Heart left ventricle (tissue), 16 donors: ENCODE measurements at regions not wholly inside any gene's neighbourhood (a gene's known extent, or its start where the extent isn't known, plus 50 kb on each side); places are given as distances from the start of the nearest gene placed in this dataset.

Source experiments
- ATAC-seq, 4 donors: fragments of 200-7000 bp; cut with Tn5 transposase; one replicate each; pipeline ENCODE4 v1.9.1; 2020 to 2022; ENCODE audit warnings: moderate library complexity in 4 of 4, mild to moderate bottlenecking in 3 of 4, moderate number of reproducible peaks in 1 of 4
- DNase-seq, 5 donors: peaks; one replicate each; pipeline ENCODE4 v3.0.0-alpha.2; 2020
- H3K27ac ChIP-seq, 12 donors: fragments of 200-600 bp; sonication (generic) in 4 of 12; one replicate each; pipeline versions ENCODE4 v1.5.0 to v1.8.0; 2016 to 2022; ENCODE audit warnings: mild to moderate bottlenecking in 2 of 12
- H3K27me3 ChIP-seq, 9 donors: fragments of 200-600 bp; sonication (generic) in 2 of 9; one replicate each; pipeline versions ENCODE4 v1.5.1 to v1.8.0; 2016 to 2022; ENCODE audit warnings: mild to moderate bottlenecking in 3 of 9
- H3K36me3 ChIP-seq, 9 donors: fragments of 200-600 bp; sonication (generic) in 2 of 9; one replicate each; pipeline versions ENCODE4 v1.5.0 to v1.8.0; 2018 to 2022; ENCODE audit warnings: mild to moderate bottlenecking in 2 of 9
- H3K4me1 ChIP-seq, 12 donors: fragments of 200-600 bp; sonication (generic) in 4 of 12; one replicate each; pipeline versions ENCODE4 v1.5.0 to v1.8.0; 2016 to 2022; ENCODE audit warnings: mild to moderate bottlenecking in 3 of 12
- H3K4me3 ChIP-seq, 12 donors: fragments of 200-600 bp; sonication (generic) in 4 of 12; one replicate each; pipeline versions ENCODE4 v1.5.0 to v1.8.0; 2017 to 2022; ENCODE audit warnings: mild to moderate bottlenecking in 9 of 12, moderate library complexity in 4 of 12
- H3K9me3 ChIP-seq, 12 donors: fragments of 200-600 bp; sonication (generic) in 4 of 12; one replicate each; pipeline versions ENCODE4 v1.5.0 to v1.8.0; 2016 to 2022; ENCODE audit warnings: mild to moderate bottlenecking in 1 of 12
- CTCF ChIP-seq, 12 donors: fragments of 200-600 bp; sonication (generic) in 4 of 12; IDR thresholded peaks; one replicate each; pipeline versions ENCODE4 v1.5.0 to v1.8.0; 2018 to 2022; ENCODE audit warnings: antibody characterized with exemption in 12 of 12, mild to moderate bottlenecking in 5 of 12
- POLR2A ChIP-seq, 2 donors: fragments of 450-650 bp; IDR thresholded peaks; one replicate each; pipeline ENCODE4 v1.6.1; 2017; ENCODE audit warnings: antibody characterized with exemption in 2 of 2, mild to moderate bottlenecking in 2 of 2, moderate library complexity in 2 of 2
- WGBS, 4 donors: extraction: QIAGEN DNeasy Blood & Tissue Kit in 2 of 4; methylation state at CpG; one replicate each; pipeline versions ENCODE4 v1.1.5 to v1.1.7; 2013 to 2018; 5-methylcytosine and 5-hydroxymethylcytosine counted together
- intact Hi-C, 10 donors: fragments of 100-400 bp; cut with DNase I; formaldehyde crosslinking; loops; one replicate each; pipeline versions ENCODE4 v1.11.1 to v1.14.2; 2022
- donor health status: ischemic (EF 13 %, LVEDD 7.1; RV severe dilation, severe dysfunction).
- donor health status: healthy with polysubstance abuse.
- donor health status: DM: no; HTN: yes; CAD: no.
- donor health status: DM: no; HTN: no; CAD: no.
- donor health status: ischemic (EF 25% LVEDD 6.9; RV normal size, moderate dysfunction).
- donor health status: ischemic (EF 25% LVEDD 5.7; RV mildly dilated, moderate dysfunction).
- donor health status: healthy.
- donor health status: DM: yes; HTN: yes; CAD: no.
- donor health status: ischemic (EF 35%, LVEDD 5.7; RV mildly dilated, moderate dysfunction).
- donor health status: nonischemic (EF 11% LVEDD 7.7; RV severe dilation, severe dysfunction).
- donor health status: DM: yes; HTN: yes; CAD: no.
- donor health status: PGD.
- donor health status: ischemic (EF 29% LVEDD 5.4; RV normal size, mild dysfunction).
- donor health status: nonischemic (EF 23%, LVEDD 6.1; RV moderate dilation, normal function).

- TF ChIP-seq CTCF (IDR thresholded peaks at IDR 0.05) (no peak), POLR2A (IDR thresholded peaks at IDR 0.05) (no peak)
- H3K27me3 ChIP-seq = no peaks in the 10 kb centered on the region
- H3K27ac ChIP-seq = no peak overlapping the region
- H3K36me3 ChIP-seq = no peaks in the 10 kb centered on the region
- no peaks in the 10 kb centered on the region for H3K4me1 ChIP-seq
- 75 to 90% (median 82%) methylated on average over 2 of the region's 2 CpGs for WGBS, 4 donors
- ATAC-seq (no peak), DNase-seq (no peak)
- no peaks in the 10 kb centered on the region for H3K9me3 ChIP-seq
- intact Hi-C loops = no loop called here
- no peak overlapping the region for H3K4me3 ChIP-seq
These were observed 210.1 kb upstream of the CD96 start for GRCh38 chr3:111331912-111332311.

- no peak for DNase-seq
- no peak overlapping the region for H3K4me3 ChIP-seq
- no peaks in the 10 kb centered on the region for H3K27me3 ChIP-seq
- H3K4me1 ChIP-seq = no peaks in the 10 kb centered on the region
- intact Hi-C loops = no loop called here
- no peak for ATAC-seq
- H3K9me3 ChIP-seq = no peaks in the 10 kb centered on the region
- no peaks in the 10 kb centered on the region for H3K36me3 ChIP-seq
- TF ChIP-seq CTCF (IDR thresholded peaks at IDR 0.05) (no peak), POLR2A (IDR thresholded peaks at IDR 0.05) (no peak)
- WGBS, 4 donors = 89 to 91% (median 91%) methylated on average over 3 of the region's 3 CpGs
- H3K27ac ChIP-seq = no peak overlapping the region
These were observed 209.4 kb upstream of the CD96 start for GRCh38 chr3:111332488-111333080.

- ATAC-seq (no peak), DNase-seq (no peak)
- Histone ChIP-seq H3K27ac (no peak overlapping the region), H3K27me3 (no peaks in the 10 kb centered on the region), H3K4me3 (no peak overlapping the region), H3K4me1 (no peaks in the 10 kb centered on the region), H3K9me3 (no peaks in the 10 kb centered on the region), H3K36me3 (no peaks in the 10 kb centered on the region)
- no peak for TF ChIP-seq POLR2A (IDR thresholded peaks at IDR 0.05)
- WGBS, 4 donors = 86 to 94% (median 92%) methylated on average over 3 of the region's 3 CpGs
- intact Hi-C loops = no loop called here
These were observed 208.4 kb upstream of the CD96 start for GRCh38 chr3:111333642-111334041.

GRCh38 chr3:111335512-111336303 lies 206.3 kb upstream of the CD96 start:
- Histone ChIP-seq H3K4me1 (no peaks in the 10 kb centered on the region), H3K4me3 (no peak overlapping the region)

More at GRCh38 chr3:111335512-111336303, 206.3 kb upstream of the CD96 start:
- DNase-seq (no peak), ATAC-seq (no peak)
- 73 to 94% (median 82%) methylated on average over 2 of the region's 2 CpGs for WGBS, 4 donors
- Histone ChIP-seq H3K36me3 (no peaks in the 10 kb centered on the region), H3K27me3 (no peaks in the 10 kb centered on the region), H3K27ac (no peak overlapping the region), H3K9me3 (peaks cover 0 to 4% (median 0%) of the 10 kb centered on the region in 12 donors)
- intact Hi-C loops = no loop called here
- no peak for TF ChIP-seq CTCF (IDR thresholded peaks at IDR 0.05)
- TF ChIP-seq POLR2A (IDR thresholded peaks at IDR 0.05) = no peak
